ENCODE measurements at regions not wholly inside any gene's neighbourhood (a gene's known extent, or its start where the extent isn't known, plus 50 kb on each side); places are given as distances from the start of the nearest gene placed in this dataset.

DNA sequence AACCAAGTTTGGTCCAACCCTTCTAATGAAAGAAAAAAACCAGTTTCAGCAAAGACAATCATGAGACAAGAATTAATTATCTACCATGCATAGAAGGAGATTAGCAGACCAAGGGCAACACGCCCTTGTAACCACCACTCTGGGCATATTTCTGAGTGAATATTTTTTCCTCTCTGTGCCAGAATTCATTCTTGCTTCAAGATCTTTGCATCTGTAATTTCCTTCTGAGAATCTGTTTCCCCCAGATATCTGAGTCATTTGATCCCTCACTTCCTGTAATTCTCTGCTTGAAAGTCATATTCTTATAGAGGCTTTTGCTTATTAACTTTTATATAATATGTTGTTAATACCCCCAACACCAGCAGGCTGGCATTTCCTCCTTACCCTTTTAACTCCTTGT, 243.7 kb downstream of the SLC16A7 start:
- no peak for DNase-seq

DNA sequence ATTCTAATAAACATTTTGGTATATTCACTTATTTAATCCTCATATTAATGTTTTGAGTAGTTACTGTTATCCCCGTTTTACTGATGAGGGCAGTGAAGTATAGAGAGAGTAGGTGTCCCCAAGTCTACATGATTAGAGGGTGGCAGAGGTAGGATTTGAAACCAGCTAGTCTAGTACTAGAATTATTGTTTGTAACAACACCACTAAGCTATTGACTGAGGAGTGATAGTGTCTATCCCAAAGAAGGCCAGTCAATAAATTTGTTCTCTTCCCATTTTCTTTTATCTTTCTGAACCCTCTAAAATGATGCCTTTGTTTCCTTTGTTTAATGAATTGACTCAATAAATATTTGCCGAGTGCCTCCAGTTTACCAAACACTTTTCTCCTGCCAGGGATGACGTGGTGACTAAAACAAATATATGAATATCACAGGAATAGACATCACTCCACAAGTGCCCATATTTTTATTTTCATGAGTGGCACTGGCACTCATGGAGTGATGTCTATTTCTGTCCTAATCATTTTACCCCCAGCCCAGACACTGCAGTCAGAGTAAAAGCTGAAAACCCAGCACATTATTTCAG, 247.5 kb downstream of the SLC16A7 start:
- DNase-seq = no peak

DNA sequence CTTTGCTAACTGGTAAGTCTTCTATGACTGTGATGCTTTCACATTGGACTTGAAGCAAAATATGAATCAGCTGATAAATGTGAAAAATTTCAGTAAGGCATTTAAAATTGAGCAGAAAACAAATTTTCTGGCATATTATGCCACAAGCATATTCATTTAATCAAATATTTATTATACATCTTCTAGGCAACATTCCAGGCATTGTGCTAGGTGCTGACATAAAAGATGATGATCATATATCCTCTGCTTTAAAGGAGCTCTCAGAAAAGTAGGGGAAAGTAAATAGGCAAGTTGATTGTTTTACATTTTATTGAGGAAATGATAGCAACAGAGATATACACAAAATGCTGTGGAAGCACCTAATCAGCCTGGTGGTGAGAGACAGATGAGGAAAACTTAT, 248.9 kb downstream of the SLC16A7 start:
- no peak for DNase-seq

- DNase-seq = no peak
Observed at GRCh38 chr12:59845293-59845692, 249.5 kb downstream of the SLC16A7 start.

- DNase-seq = no peak
Observed at GRCh38 chr12:59847127-59847526, 251.3 kb downstream of the SLC16A7 start.

DNA sequence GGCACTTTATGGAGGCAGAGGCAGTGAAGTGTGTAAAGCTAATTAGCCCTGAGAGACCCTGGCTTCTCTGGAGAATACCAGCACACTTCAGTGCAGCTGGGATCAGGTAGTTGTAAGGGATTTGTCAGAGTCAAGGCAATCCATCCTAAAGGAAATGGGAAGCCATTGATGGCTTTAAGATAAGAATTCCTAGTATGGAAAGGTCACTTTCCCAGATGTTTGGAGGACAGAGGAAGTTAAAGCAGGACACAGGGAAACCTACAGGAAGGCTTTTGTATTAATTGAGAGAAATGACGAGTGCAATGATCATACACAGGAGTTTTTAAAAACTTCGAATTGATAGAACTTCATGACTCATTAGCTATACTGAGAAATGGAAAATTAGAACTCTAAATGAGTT, 254.4 kb downstream of the SLC16A7 start:
- DNase-seq = no peak

DNA sequence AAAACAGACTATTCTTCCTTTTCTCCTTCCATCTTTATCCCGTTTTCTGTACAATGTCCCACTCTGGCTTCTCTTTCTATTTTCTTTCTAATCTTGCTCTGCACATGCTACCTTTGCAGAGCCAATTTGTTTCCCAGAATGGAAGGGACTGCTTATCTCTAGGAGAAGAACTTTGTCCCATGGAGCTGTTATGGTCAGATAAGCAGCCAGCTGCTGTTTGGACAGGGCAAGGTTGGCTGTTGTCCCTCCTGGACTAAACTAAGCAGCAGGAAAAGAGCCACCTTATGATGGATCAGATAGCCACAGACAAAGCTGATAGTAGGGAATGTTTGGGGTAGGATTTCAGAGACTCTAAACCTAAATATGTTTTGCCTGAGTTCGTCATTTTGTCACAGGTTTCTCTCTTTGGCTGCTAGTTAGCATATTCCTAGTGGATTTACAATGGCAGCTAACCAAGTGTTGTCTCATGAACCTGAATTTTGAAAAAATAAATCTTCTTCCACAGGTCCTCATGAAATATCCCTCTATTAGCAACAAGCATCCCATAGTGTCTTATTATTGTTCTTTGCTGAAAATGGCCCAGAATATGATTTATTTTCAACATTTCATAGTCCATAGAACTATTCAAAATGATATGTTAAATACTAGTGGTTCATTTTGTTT, 262.8 kb downstream of the SLC16A7 start:
- DNase-seq = no peak

DNA sequence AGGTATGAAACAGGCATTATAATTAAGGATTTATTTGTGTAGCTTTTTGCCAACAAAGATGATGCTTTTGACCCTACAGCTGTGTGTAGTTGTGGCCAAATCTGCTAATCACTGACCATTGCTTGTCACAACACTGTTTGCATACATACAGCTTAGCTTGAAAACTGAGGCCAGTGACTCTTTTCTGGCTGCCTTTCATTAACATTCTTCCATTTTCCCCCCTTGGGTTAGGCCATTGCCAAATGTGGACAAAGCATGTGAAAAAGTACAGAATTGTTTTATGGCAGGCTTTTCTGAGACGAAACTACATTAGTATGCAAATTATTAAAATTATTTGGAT, 263.3 kb downstream of the SLC16A7 start:
- no peak for DNase-seq

- no peak for DNase-seq
Observed at GRCh38 chr12:59861635-59862034, 265.8 kb downstream of the SLC16A7 start.

GRCh38 chr12:59867055-59867454, 271.2 kb downstream of the SLC16A7 start:
- DNase-seq = no peak

GRCh38 chr12:59867689-59868088, 271.9 kb downstream of the SLC16A7 start:
- DNase-seq = no peak

- no peak for DNase-seq
Observed at GRCh38 chr12:59871779-59872178, 275.9 kb downstream of the SLC16A7 start.

DNA sequence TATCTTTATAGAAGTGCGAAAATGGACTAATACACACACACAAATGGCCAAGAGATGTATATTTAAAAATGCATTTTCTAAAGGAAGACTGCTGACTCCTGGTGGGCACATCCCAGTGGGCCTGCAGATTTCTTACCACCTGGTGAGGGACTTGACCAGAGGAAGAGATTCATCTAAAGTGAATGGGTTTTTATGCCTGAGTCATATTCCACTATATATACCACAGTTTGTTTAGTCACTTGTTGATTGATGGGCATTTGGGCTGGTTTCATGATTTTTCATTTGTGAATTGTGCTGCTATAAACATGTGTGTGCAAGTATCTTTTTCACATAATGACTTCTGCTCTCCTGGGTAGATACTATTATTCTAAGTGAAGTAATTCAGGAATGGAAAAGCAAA, 277.3 kb downstream of the SLC16A7 start:
- DNase-seq = no peak

GRCh38 chr12:59874781-59875180, 279.0 kb downstream of the SLC16A7 start:
- no peak for DNase-seq

- no peak for DNase-seq
Observed at GRCh38 chr12:59886131-59886733, 290.4 kb downstream of the SLC16A7 start.

DNA sequence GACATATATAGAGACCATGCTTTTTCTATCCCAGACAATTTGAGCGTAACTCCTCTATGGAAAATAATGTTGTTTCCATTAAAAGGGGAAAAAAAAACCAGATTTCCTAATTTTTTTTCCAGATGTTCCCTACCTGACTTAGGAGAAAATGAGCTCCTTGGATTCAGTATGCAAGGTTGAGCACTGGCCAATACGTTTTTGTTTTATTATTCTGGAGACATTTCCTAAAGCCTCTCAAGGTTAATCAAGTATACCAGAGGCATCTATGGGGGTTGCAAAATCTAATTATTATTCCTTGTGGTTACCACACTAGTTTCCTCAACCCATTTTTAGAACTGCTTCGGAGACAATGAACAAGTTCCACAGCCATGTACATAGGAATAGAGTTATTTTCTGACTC, 291.3 kb downstream of the SLC16A7 start:
- DNase-seq = no peak

DNA sequence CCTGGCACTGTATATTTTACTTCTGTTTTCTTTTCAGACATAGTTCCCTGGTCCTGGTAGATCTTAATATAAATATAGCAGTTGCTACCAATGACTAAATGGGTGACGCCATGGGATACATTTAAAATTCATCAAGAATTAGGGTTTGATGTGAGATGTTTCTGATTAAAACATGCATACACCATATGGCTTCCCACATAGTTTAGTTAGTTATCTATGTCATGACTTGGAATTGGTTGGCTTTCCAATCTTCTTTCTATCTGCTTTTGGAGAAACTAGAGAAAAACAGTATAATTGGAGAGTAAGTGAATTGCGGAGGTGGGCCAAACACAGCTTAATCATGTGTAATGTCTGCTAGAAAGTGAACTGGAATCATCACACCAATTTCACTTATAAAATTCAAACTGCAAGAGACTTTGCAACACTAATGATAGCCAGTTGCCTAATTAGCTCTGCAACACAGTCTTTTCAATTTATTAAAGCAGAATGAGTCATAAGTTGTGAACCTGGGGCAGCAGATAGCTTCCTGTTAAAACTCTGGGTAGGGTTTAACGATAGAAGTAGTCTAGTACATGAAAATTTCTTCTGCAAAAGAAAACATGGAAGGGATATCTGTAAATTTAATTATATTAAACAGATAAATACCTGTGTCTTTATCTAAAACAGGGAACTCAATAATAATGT, 295.2 kb downstream of the SLC16A7 start:
- no peak for DNase-seq

- no peak for DNase-seq
Observed at GRCh38 chr12:59895166-59895775, 299.4 kb downstream of the SLC16A7 start.

DNA sequence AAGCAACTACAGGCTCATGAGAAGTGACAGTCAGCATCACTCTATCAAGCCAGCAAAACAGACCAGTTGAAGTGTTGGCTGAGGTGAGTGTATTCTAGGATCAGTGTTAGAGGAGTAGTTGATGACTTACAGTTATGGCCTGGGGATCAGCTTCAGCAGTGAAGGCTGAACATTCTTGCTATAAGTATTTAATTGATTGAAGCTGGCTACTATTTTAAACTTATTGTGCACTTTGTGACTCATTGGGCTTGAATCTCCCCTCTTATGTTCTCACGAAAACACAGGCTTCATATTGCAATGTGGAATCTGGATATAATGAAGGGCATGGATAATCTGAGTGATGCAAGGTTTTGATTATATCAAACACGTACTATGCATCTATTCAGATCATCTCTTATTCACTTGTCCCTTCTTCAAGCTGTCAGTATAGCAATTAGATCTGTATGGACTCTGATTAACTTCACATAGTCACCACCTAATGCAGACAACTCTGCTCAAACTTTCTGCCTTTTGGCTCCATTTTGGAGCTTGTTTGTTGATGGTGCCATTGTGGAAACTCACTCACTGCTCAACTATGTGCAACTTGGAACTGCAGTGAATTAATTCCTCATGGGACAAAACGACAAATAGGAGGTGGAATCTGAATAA, 309.2 kb downstream of the SLC16A7 start:
- DNase-seq = no peak

- no peak for DNase-seq
Observed at GRCh38 chr12:59911516-59911915, 315.7 kb downstream of the SLC16A7 start.

- DNase-seq = no peak
Observed at GRCh38 chr12:59916988-59917387, 321.2 kb downstream of the SLC16A7 start.

- DNase-seq = no peak
Observed at GRCh38 chr12:59927032-59927431, 331.2 kb downstream of the SLC16A7 start.

DNA sequence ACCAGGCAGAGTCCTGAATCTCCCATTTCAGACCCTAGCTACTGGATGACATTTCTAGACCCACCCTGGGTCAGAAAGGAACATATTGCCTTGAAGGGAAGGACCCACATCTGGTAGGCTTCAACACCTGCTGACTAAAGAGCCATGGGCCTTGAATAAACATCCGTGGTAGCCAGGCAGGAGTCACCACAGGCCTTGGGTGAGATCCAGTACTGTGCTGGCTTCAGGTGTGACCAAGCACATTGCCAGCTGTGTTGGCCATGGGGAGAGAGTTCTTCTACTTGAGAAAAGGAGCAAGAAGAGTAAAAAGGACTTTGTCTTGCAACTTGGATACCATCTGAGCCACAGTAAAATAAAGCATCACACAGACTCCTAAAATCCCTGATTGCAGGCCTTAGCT, 332.6 kb downstream of the SLC16A7 start:
- no peak for DNase-seq

All from NCI-H1105 (cell line).